ENCODE measurements at regions not wholly inside any gene's neighbourhood (a gene's known extent, or its start where the extent isn't known, plus 50 kb on each side); places are given as distances from the start of the nearest gene placed in this dataset.

GRCh38 chr1:208515129-208515528 is 270.9 kb upstream of the PLXNA2 start:
- Mint-ChIP-seq H3K27me3 (ENCODE audit: low read depth) (no peaks in the 10 kb centered on the region), H3K4me1 (ENCODE audit: low read depth) (no peaks in the 10 kb centered on the region), H3K36me3 (ENCODE audit: low read depth) (no peaks in the 10 kb centered on the region), H3K9me3 (ENCODE audit: insufficient read depth) (no peaks in the 10 kb centered on the region), H3K4me3 (no peak overlapping the region), H3K27ac (no peak overlapping the region)
- CTCF ChIA-PET: no interaction called here
- no peak for DNase-seq
- POLR2A ChIA-PET: no interaction called here
- no peak for ATAC-seq

DNA sequence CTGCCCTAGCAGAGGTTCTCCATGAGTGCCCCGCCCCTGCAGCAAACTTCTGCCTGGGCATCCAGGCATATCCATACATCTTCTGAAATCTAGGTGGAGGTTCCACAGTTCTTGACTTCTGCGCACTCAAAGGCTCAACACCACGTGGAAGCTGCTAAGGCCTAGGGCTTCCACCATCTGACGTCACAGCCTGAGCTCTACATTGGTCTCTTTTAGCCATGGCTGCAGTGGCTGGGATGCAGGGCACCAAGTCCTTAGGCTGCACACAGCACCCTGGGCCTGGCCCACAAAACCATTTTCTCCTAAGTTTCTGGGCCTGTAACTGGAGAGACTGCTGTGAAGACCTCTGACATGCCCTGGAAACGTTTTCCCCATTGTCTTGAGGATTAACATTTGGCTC is 272.6 kb upstream of the PLXNA2 start:
- no peak for ATAC-seq

GRCh38 chr1:208520438-208521099 is 276.4 kb upstream of the PLXNA2 start:
- CTCF ChIA-PET: interaction anchor here (0.9 kb wide), 1 partner anchor 131 kb away, joined by 3 read pairs; no protein-coding TSS in a partner anchor
- no peaks in the 10 kb centered on the region for H3K27me3 Mint-ChIP-seq (ENCODE audit: low read depth)
- no peak overlapping the region for H3K4me3 Mint-ChIP-seq
- H3K27ac Mint-ChIP-seq: no peak overlapping the region
- no peaks in the 10 kb centered on the region for H3K36me3 Mint-ChIP-seq (ENCODE audit: low read depth)
- ATAC-seq (no peak), DNase-seq (no peak)
- H3K9me3 Mint-ChIP-seq (ENCODE audit: insufficient read depth): no peaks in the 10 kb centered on the region
- H3K4me1 Mint-ChIP-seq (ENCODE audit: low read depth): no peaks in the 10 kb centered on the region
- POLR2A ChIA-PET: no interaction called here

More for the DNA sequence above, 272.6 kb upstream of the PLXNA2 start:
- Mint-ChIP-seq H3K9me3 (ENCODE audit: insufficient read depth) (no peaks in the 10 kb centered on the region), H3K36me3 (ENCODE audit: low read depth) (no peaks in the 10 kb centered on the region), H3K27ac (no peak overlapping the region), H3K4me1 (ENCODE audit: low read depth) (no peaks in the 10 kb centered on the region), H3K27me3 (ENCODE audit: low read depth) (no peaks in the 10 kb centered on the region), H3K4me3 (no peak overlapping the region)
- ChIA-PET POLR2A (no interaction called here), CTCF (no interaction called here)
- DNase-seq: no peak

GRCh38 chr1:208521534-208521933 is 277.4 kb upstream of the PLXNA2 start:
- DNase-seq (no peak), ATAC-seq (no peak)
- Mint-ChIP-seq H3K9me3 (ENCODE audit: insufficient read depth) (no peaks in the 10 kb centered on the region), H3K4me1 (ENCODE audit: low read depth) (no peaks in the 10 kb centered on the region), H3K27me3 (ENCODE audit: low read depth) (no peaks in the 10 kb centered on the region), H3K36me3 (ENCODE audit: low read depth) (no peaks in the 10 kb centered on the region), H3K4me3 (no peak overlapping the region), H3K27ac (no peak overlapping the region)
- ChIA-PET CTCF (no interaction called here), POLR2A (no interaction called here)

DNA sequence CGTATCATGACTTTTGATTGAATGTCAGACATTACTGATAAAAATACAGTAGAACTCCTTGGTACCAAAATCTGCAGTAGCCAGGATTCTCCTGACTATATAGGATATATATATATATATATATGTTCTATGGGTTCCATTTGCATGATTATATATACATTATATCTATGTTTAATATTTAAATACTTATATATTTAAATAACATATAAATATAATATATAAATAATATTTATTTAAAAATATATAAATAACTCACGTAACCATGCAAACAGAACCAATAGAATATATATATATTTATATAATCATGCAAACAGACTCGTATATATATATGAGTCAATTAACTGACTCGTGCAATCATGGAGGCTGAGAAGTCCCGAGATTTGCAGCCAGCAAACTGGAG is 278.8 kb upstream of the PLXNA2 start:
- POLR2A ChIA-PET: no interaction called here
- Mint-ChIP-seq H3K36me3 (ENCODE audit: low read depth) (no peaks in the 10 kb centered on the region), H3K4me1 (ENCODE audit: low read depth) (no peaks in the 10 kb centered on the region), H3K4me3 (no peak overlapping the region), H3K27me3 (ENCODE audit: low read depth) (no peaks in the 10 kb centered on the region), H3K27ac (no peak overlapping the region), H3K9me3 (ENCODE audit: insufficient read depth) (no peaks in the 10 kb centered on the region)
- CTCF ChIA-PET: no interaction called here
- ATAC-seq (no peak), DNase-seq (no peak)

DNA sequence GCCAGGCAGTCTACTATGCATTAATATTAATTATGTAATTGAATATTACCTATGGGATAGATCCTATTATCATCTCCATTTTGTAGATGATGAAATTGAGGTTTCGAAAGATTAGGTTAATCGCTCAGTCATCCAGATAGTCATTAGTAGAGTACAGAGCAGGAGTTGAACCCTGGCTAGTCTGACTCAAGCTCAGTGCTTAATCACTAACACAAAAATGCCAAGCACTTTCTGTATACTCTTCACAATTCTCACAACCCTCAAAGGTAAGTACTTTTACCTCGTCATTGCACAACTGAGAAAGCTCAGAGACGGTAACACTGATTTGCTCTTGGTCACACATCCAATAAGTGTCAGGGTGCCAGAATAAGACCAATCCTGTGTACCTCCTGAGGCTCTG is 280.2 kb upstream of the PLXNA2 start:
- no peak for DNase-seq
- H3K9me3 Mint-ChIP-seq (ENCODE audit: insufficient read depth): no peaks in the 10 kb centered on the region
- H3K27ac Mint-ChIP-seq: no peak overlapping the region
- H3K27me3 Mint-ChIP-seq (ENCODE audit: low read depth): no peaks in the 10 kb centered on the region
- H3K4me1 Mint-ChIP-seq (ENCODE audit: low read depth): no peaks in the 10 kb centered on the region
- ATAC-seq: no peak
- ChIA-PET CTCF (no interaction called here), POLR2A (no interaction called here)
- H3K36me3 Mint-ChIP-seq (ENCODE audit: low read depth): no peaks in the 10 kb centered on the region
- H3K4me3 Mint-ChIP-seq: no peak overlapping the region

DNA sequence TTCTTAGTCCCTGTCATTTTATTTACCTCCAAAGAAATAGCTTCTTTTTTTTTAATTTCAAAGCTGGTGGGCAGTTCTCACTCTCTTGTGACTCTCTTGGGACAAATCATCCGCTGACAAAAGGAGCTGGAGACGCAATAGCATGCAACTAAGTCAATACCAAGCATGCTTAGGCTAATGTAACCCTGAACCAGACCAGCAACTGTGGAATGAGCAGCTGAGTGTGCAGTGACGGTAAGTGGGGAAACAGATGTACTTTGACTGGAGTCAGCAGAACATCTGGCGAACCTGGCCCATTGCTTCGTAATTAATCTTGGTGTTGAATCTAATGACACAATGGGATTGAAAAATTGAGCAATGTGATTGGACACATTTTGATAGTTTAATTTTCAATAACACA is 280.7 kb upstream of the PLXNA2 start:
- DNase-seq: no peak
- no peaks in the 10 kb centered on the region for H3K36me3 Mint-ChIP-seq (ENCODE audit: low read depth)
- no peak for ATAC-seq
- no peaks in the 10 kb centered on the region for H3K9me3 Mint-ChIP-seq (ENCODE audit: insufficient read depth)
- no peak overlapping the region for H3K27ac Mint-ChIP-seq
- H3K4me3 Mint-ChIP-seq: no peak overlapping the region
- ChIA-PET CTCF (no interaction called here), POLR2A (no interaction called here)
- H3K27me3 Mint-ChIP-seq (ENCODE audit: low read depth): no peaks in the 10 kb centered on the region
- H3K4me1 Mint-ChIP-seq (ENCODE audit: low read depth): no peaks in the 10 kb centered on the region

DNA sequence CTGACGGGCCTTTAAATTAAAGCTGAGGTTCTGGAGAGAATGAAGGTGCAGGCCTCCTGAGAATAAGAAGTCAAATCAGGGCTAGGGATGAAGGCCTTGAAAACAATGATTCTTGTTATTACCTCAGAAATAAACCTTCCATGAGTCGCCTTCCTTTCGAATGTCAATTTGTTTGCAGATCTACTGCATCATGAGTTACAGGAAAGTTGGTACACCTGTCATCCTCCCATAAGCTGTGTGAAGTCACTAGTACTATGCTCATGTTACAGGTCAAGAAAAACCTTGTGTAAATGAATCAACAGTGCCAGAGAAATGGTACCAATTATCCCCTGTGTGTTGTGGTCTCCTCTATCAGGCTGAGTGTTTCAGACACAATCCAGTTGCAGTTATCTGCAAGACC is 281.2 kb upstream of the PLXNA2 start:
- Mint-ChIP-seq H3K36me3 (ENCODE audit: low read depth) (no peaks in the 10 kb centered on the region), H3K9me3 (ENCODE audit: insufficient read depth) (no peaks in the 10 kb centered on the region), H3K4me1 (ENCODE audit: low read depth) (no peaks in the 10 kb centered on the region), H3K27ac (no peak overlapping the region), H3K4me3 (no peak overlapping the region), H3K27me3 (ENCODE audit: low read depth) (no peaks in the 10 kb centered on the region)
- CTCF ChIA-PET: no interaction called here
- ATAC-seq (no peak), DNase-seq (no peak)
- POLR2A ChIA-PET: no interaction called here

DNA sequence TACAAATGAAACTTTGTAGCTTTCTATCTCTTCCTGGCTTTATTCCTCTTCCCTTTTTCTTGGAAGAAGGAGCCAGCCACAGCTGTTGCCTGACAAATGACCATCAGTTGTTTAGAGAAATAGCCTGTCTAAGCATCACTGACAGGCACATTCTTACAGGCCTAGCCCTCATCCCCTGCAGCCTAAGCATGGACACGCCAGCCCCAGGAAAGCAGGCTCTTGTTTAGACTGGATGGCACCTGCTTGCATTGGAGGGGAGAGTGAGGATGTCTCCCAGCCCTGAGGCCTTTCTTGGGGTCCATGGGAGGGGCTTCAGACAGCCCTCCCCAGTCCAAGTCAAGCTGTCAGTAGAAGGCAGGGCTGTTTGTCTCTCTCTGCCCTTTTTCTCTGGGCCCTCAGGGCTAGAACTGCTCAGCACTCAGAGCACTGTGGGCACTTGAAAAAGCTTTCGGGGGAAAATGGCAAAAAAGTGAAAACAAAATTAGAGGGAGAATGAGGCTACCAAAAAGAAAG is 282.5 kb upstream of the PLXNA2 start:
- no peak overlapping the region for H3K27ac Mint-ChIP-seq
- no peaks in the 10 kb centered on the region for H3K27me3 Mint-ChIP-seq (ENCODE audit: low read depth)
- no peaks in the 10 kb centered on the region for H3K4me1 Mint-ChIP-seq (ENCODE audit: low read depth)
- H3K4me3 Mint-ChIP-seq: no peak overlapping the region
- DNase-seq: no peak
- no peak for ATAC-seq
- no peaks in the 10 kb centered on the region for H3K9me3 Mint-ChIP-seq (ENCODE audit: insufficient read depth)
- no peaks in the 10 kb centered on the region for H3K36me3 Mint-ChIP-seq (ENCODE audit: low read depth)
- ChIA-PET POLR2A (no interaction called here), CTCF (no interaction called here)

- H3K27me3 Mint-ChIP-seq (ENCODE audit: low read depth): no peaks in the 10 kb centered on the region
- ChIA-PET CTCF (no interaction called here), POLR2A (no interaction called here)
- DNase-seq: no peak
- no peaks in the 10 kb centered on the region for H3K36me3 Mint-ChIP-seq (ENCODE audit: low read depth)
- H3K9me3 Mint-ChIP-seq (ENCODE audit: insufficient read depth): no peaks in the 10 kb centered on the region
- H3K4me3 Mint-ChIP-seq: no peak overlapping the region
- no peaks in the 10 kb centered on the region for H3K4me1 Mint-ChIP-seq (ENCODE audit: low read depth)
- no peak overlapping the region for H3K27ac Mint-ChIP-seq
- no peak for ATAC-seq
Observed at GRCh38 chr1:208527156-208527555, 283.0 kb upstream of the PLXNA2 start.

DNA sequence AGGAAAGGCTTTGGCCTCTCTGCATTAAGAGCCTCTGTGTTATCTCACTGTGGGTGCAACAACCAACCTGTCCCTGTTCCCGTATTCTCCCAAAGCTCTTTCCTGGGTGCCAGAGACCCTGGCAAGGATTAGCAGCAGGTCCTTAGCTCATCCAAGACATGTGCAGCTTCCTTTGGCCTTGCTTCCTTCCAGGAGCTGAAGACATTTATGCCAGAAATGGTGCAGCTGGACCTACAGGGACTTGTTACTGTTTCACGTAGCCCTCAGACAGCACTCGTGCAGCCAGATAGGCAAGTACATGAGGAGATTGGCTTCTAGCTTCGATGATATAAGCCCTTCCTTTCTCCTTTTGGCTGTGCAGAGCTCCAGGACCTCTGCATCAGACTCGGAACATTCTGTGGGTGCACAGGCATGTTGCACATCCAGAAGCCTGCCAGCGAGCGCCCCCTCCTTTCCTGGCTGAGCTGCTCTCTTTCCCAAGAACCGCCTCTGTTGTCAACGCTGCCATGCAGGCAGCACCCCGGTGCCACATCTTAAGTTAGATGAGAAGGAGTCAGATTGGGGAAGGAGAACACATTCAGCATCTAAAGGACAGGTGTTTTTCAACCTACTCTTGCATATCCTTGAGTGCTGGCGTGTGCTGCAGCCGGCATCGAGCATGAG is 284.5 kb upstream of the PLXNA2 start:
- H3K4me3 Mint-ChIP-seq: no peak overlapping the region
- H3K36me3 Mint-ChIP-seq (ENCODE audit: low read depth): no peaks in the 10 kb centered on the region
- no peak overlapping the region for H3K27ac Mint-ChIP-seq
- H3K9me3 Mint-ChIP-seq (ENCODE audit: insufficient read depth): no peaks in the 10 kb centered on the region
- DNase-seq (no peak), ATAC-seq (no peak)
- ChIA-PET CTCF (no interaction called here), POLR2A (no interaction called here)
- no peaks in the 10 kb centered on the region for H3K4me1 Mint-ChIP-seq (ENCODE audit: low read depth)
- H3K27me3 Mint-ChIP-seq (ENCODE audit: low read depth): no peaks in the 10 kb centered on the region

GRCh38 chr1:208531003-208531750 is 287.0 kb upstream of the PLXNA2 start:
- ATAC-seq: no peak
- Mint-ChIP-seq H3K4me1 (ENCODE audit: low read depth) (no peaks in the 10 kb centered on the region), H3K27me3 (ENCODE audit: low read depth) (no peaks in the 10 kb centered on the region), H3K4me3 (no peak overlapping the region), H3K36me3 (ENCODE audit: low read depth) (no peaks in the 10 kb centered on the region), H3K27ac (no peak overlapping the region), H3K9me3 (ENCODE audit: insufficient read depth) (no peaks in the 10 kb centered on the region)
- DNase-seq: no peak
- POLR2A ChIA-PET: no interaction called here
- CTCF ChIA-PET: no interaction called here
